Heart left ventricle (tissue), 16 donors: ENCODE measurements at regions not wholly inside any gene's neighbourhood (a gene's known extent, or its start where the extent isn't known, plus 50 kb on each side); places are given as distances from the start of the nearest gene placed in this dataset.

Source experiments
- ATAC-seq, 4 donors: fragments of 200-7000 bp; cut with Tn5 transposase; one replicate each; pipeline ENCODE4 v1.9.1; 2020 to 2022; ENCODE audit warnings: moderate library complexity in 4 of 4, mild to moderate bottlenecking in 3 of 4, moderate number of reproducible peaks in 1 of 4
- DNase-seq, 5 donors: peaks; one replicate each; pipeline ENCODE4 v3.0.0-alpha.2; 2020
- H3K27ac ChIP-seq, 12 donors: fragments of 200-600 bp; sonication (generic) in 4 of 12; one replicate each; pipeline versions ENCODE4 v1.5.0 to v1.8.0; 2016 to 2022; ENCODE audit warnings: mild to moderate bottlenecking in 2 of 12
- H3K27me3 ChIP-seq, 9 donors: fragments of 200-600 bp; sonication (generic) in 2 of 9; one replicate each; pipeline versions ENCODE4 v1.5.1 to v1.8.0; 2016 to 2022; ENCODE audit warnings: mild to moderate bottlenecking in 3 of 9
- H3K36me3 ChIP-seq, 9 donors: fragments of 200-600 bp; sonication (generic) in 2 of 9; one replicate each; pipeline versions ENCODE4 v1.5.0 to v1.8.0; 2018 to 2022; ENCODE audit warnings: mild to moderate bottlenecking in 2 of 9
- H3K4me1 ChIP-seq, 12 donors: fragments of 200-600 bp; sonication (generic) in 4 of 12; one replicate each; pipeline versions ENCODE4 v1.5.0 to v1.8.0; 2016 to 2022; ENCODE audit warnings: mild to moderate bottlenecking in 3 of 12
- H3K4me3 ChIP-seq, 12 donors: fragments of 200-600 bp; sonication (generic) in 4 of 12; one replicate each; pipeline versions ENCODE4 v1.5.0 to v1.8.0; 2017 to 2022; ENCODE audit warnings: mild to moderate bottlenecking in 9 of 12, moderate library complexity in 4 of 12
- H3K9me3 ChIP-seq, 12 donors: fragments of 200-600 bp; sonication (generic) in 4 of 12; one replicate each; pipeline versions ENCODE4 v1.5.0 to v1.8.0; 2016 to 2022; ENCODE audit warnings: mild to moderate bottlenecking in 1 of 12
- POLR2A ChIP-seq, 2 donors: fragments of 450-650 bp; IDR thresholded peaks; one replicate each; pipeline ENCODE4 v1.6.1; 2017; ENCODE audit warnings: antibody characterized with exemption in 2 of 2, mild to moderate bottlenecking in 2 of 2, moderate library complexity in 2 of 2
- WGBS, 4 donors: extraction: QIAGEN DNeasy Blood & Tissue Kit in 2 of 4; methylation state at CpG; one replicate each; pipeline versions ENCODE4 v1.1.5 to v1.1.7; 2013 to 2018; 5-methylcytosine and 5-hydroxymethylcytosine counted together
- intact Hi-C, 10 donors: fragments of 100-400 bp; cut with DNase I; formaldehyde crosslinking; loops; one replicate each; pipeline versions ENCODE4 v1.11.1 to v1.14.2; 2022
- TF ChIP-seq, protein P1 (sequence below), 12 donors: fragments of 200-600 bp; sonication (generic) in 4 of 12; IDR thresholded peaks; one replicate each; pipeline versions ENCODE4 v1.5.0 to v1.8.0; 2018 to 2022; ENCODE audit warnings: antibody characterized with exemption in 12 of 12, mild to moderate bottlenecking in 5 of 12
- donor health status: ischemic (EF 13 %, LVEDD 7.1; RV severe dilation, severe dysfunction).
- donor health status: healthy with polysubstance abuse.
- donor health status: DM: no; HTN: yes; CAD: no.
- donor health status: DM: no; HTN: no; CAD: no.
- donor health status: ischemic (EF 25% LVEDD 6.9; RV normal size, moderate dysfunction).
- donor health status: ischemic (EF 25% LVEDD 5.7; RV mildly dilated, moderate dysfunction).
- donor health status: healthy.
- donor health status: DM: yes; HTN: yes; CAD: no.
- donor health status: ischemic (EF 35%, LVEDD 5.7; RV mildly dilated, moderate dysfunction).
- donor health status: nonischemic (EF 11% LVEDD 7.7; RV severe dilation, severe dysfunction).
- donor health status: DM: yes; HTN: yes; CAD: no.
- donor health status: PGD.
- donor health status: ischemic (EF 29% LVEDD 5.4; RV normal size, mild dysfunction).
- donor health status: nonischemic (EF 23%, LVEDD 6.1; RV moderate dilation, normal function).

GRCh38 chr16:60310846-60311445 is 1576.8 kb upstream of the GOT2 start:
- Histone ChIP-seq H3K36me3 (no peaks in the 10 kb centered on the region), H3K9me3 (peaks cover 0 to 5% (median 0%) of the 10 kb centered on the region in 12 donors), H3K4me1 (no peaks in the 10 kb centered on the region), H3K27ac (no peak overlapping the region), H3K4me3 (no peak overlapping the region), H3K27me3 (no peaks in the 10 kb centered on the region)
- ATAC-seq, result no peak
- TF ChIP-seq, protein P1, sequence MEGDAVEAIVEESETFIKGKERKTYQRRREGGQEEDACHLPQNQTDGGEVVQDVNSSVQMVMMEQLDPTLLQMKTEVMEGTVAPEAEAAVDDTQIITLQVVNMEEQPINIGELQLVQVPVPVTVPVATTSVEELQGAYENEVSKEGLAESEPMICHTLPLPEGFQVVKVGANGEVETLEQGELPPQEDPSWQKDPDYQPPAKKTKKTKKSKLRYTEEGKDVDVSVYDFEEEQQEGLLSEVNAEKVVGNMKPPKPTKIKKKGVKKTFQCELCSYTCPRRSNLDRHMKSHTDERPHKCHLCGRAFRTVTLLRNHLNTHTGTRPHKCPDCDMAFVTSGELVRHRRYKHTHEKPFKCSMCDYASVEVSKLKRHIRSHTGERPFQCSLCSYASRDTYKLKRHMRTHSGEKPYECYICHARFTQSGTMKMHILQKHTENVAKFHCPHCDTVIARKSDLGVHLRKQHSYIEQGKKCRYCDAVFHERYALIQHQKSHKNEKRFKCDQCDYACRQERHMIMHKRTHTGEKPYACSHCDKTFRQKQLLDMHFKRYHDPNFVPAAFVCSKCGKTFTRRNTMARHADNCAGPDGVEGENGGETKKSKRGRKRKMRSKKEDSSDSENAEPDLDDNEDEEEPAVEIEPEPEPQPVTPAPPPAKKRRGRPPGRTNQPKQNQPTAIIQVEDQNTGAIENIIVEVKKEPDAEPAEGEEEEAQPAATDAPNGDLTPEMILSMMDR (IDR thresholded peaks at IDR 0.05), result no peak
- no peak for TF ChIP-seq POLR2A (IDR thresholded peaks at IDR 0.05)
- WGBS, 4 donors, result 85 to 88% (median 87%) methylated on average over 1 of the region's 1 CpG
- no peak for DNase-seq
- intact Hi-C loops, result no loop called here

GRCh38 chr16:60304720-60305119 is 1570.6 kb upstream of the GOT2 start:
- 54 to 69% (median 65%) methylated on average over 2 of the region's 2 CpGs for WGBS, 4 donors
- no peak overlapping the region for H3K27ac ChIP-seq
- ATAC-seq (no peak), DNase-seq (no peak)
- intact Hi-C loops, result no loop called here
- TF ChIP-seq, protein P1 (IDR thresholded peaks at IDR 0.05), result no peak
- no peak for TF ChIP-seq POLR2A (IDR thresholded peaks at IDR 0.05)
- H3K27me3 ChIP-seq, result no peaks in the 10 kb centered on the region
- peaks cover 0 to 11% (median 0%) of the 10 kb centered on the region in 12 donors for H3K9me3 ChIP-seq
- no peaks in the 10 kb centered on the region for H3K36me3 ChIP-seq
- no peaks in the 10 kb centered on the region for H3K4me1 ChIP-seq
- no peak overlapping the region for H3K4me3 ChIP-seq

GRCh38 chr16:60304066-60304465 is 1570.0 kb upstream of the GOT2 start:
- ATAC-seq (no peak), DNase-seq (no peak)
- H3K27ac ChIP-seq, result no peak overlapping the region
- no peak overlapping the region for H3K4me3 ChIP-seq
- intact Hi-C loops, result no loop called here
- no peak for TF ChIP-seq POLR2A (IDR thresholded peaks at IDR 0.05)
- TF ChIP-seq, protein P1 (IDR thresholded peaks at IDR 0.05), result no peak
- 72 to 87% (median 82%) methylated on average over 4 of the region's 4 CpGs for WGBS, 4 donors
- H3K9me3 ChIP-seq, result peaks cover 0 to 11% (median 0%) of the 10 kb centered on the region in 12 donors
- no peaks in the 10 kb centered on the region for H3K4me1 ChIP-seq
- H3K27me3 ChIP-seq, result no peaks in the 10 kb centered on the region
- no peaks in the 10 kb centered on the region for H3K36me3 ChIP-seq

GRCh38 chr16:60302676-60303075 is 1568.6 kb upstream of the GOT2 start:
- 51 to 72% (median 64%) methylated on average over 2 of the region's 2 CpGs for WGBS, 4 donors
- intact Hi-C loops, result no loop called here
- no peak overlapping the region for H3K4me3 ChIP-seq
- no peaks in the 10 kb centered on the region for H3K4me1 ChIP-seq
- no peaks in the 10 kb centered on the region for H3K27me3 ChIP-seq
- TF ChIP-seq, protein P1 (IDR thresholded peaks at IDR 0.05), result no peak
- no peak for TF ChIP-seq POLR2A (IDR thresholded peaks at IDR 0.05)
- ATAC-seq, result no peak
- H3K9me3 ChIP-seq, result peaks cover 0 to 6% (median 0%) of the 10 kb centered on the region in 12 donors
- H3K27ac ChIP-seq, result no peak overlapping the region
- DNase-seq, result no peak
- no peaks in the 10 kb centered on the region for H3K36me3 ChIP-seq
